PC-3 (cell line): ENCODE measurements at regions not wholly inside any gene's neighbourhood (a gene's known extent, or its start where the extent isn't known, plus 50 kb on each side); places are given as distances from the start of the nearest gene placed in this dataset.

Source experiments
- EZH2phosphoT487 ChIP-seq: fragments of 300-600 bp; sonication (generic); IDR thresholded peaks from 2 replicates; pipeline ENCODE4 v1.6.1; 2018; ENCODE audit warnings: mild to moderate bottlenecking, antibody characterized with exemption, low read length, borderline replicate concordance
- TF ChIP-seq, protein P1 (sequence below): fragments of 300-600 bp; sonication (generic); conservative IDR thresholded peaks from 2 replicates; pipeline ENCODE4 v1.5.1; 2017; ENCODE audit warnings: antibody characterized with exemption, low read depth, mild to moderate bottlenecking, low read length

DNA sequence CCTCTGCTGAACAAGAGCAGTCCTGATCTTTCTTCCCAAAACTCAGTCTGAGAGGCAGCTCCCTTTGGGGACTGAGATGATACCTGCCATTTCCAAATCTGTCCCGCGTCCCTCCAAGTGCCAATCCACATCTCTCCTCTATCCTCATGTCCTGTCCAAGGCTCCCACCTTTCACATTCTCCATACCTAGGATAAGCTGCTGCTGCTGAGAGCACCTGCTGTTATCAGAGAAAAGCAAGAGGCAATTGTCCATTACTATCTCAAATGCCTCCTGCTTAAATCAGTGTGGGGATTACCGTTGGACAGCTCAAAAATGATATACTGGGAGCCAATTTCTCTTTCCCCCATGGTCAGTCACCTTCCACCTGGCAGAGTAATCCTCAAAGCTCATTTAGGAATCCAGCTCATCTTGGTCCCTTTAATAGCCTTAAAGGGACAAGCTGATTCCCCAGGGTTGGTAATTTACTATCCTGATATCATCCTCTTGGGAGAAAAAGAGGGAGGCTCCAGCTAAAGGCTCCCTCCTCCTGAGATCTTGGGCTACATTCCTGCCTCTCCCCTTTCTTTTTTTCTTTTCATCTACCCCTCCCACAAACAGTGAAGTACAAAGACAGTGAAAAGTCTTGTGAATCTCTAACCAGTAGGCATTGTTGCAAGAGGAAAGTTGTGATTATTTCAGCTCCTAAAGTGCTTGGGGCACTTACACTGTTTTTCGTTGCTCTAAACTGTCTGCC is 278.1 kb upstream of the CAMK1G start:
- TF ChIP-seq, protein P1, sequence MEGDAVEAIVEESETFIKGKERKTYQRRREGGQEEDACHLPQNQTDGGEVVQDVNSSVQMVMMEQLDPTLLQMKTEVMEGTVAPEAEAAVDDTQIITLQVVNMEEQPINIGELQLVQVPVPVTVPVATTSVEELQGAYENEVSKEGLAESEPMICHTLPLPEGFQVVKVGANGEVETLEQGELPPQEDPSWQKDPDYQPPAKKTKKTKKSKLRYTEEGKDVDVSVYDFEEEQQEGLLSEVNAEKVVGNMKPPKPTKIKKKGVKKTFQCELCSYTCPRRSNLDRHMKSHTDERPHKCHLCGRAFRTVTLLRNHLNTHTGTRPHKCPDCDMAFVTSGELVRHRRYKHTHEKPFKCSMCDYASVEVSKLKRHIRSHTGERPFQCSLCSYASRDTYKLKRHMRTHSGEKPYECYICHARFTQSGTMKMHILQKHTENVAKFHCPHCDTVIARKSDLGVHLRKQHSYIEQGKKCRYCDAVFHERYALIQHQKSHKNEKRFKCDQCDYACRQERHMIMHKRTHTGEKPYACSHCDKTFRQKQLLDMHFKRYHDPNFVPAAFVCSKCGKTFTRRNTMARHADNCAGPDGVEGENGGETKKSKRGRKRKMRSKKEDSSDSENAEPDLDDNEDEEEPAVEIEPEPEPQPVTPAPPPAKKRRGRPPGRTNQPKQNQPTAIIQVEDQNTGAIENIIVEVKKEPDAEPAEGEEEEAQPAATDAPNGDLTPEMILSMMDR = no peak
- no peak for TF ChIP-seq EZH2phosphoT487
